GM13976 (cell line): ENCODE measurements at regions not wholly inside any gene's neighbourhood (a gene's known extent, or its start where the extent isn't known, plus 50 kb on each side); places are given as distances from the start of the nearest gene placed in this dataset.

Experiments
- DNase-seq: peaks from one replicate; pipeline ENCODE4 v3.0.0; 2012; ENCODE audit warnings: low spot score
- CTCF ChIP-seq: IDR thresholded peaks from 2 replicates; pipeline ENCODE4 v1.5.1; 2012; ENCODE audit warnings: borderline replicate concordance, mild to moderate bottlenecking; ENCODE audit not compliant: insufficient read depth; ENCODE audit errors: extremely low read depth, missing control alignments, control extremely low read depth
- in situ Hi-C: fragments of 300-500 bp; cut with MboI; formaldehyde crosslinking; loops from one replicate; pipeline ENCODE4 v1.12.0; 2022; ENCODE audit warnings: low sequenced_read_pairs, mixed read lengths, inconsistent platforms; ENCODE audit not compliant: unreplicated experiment

DNA sequence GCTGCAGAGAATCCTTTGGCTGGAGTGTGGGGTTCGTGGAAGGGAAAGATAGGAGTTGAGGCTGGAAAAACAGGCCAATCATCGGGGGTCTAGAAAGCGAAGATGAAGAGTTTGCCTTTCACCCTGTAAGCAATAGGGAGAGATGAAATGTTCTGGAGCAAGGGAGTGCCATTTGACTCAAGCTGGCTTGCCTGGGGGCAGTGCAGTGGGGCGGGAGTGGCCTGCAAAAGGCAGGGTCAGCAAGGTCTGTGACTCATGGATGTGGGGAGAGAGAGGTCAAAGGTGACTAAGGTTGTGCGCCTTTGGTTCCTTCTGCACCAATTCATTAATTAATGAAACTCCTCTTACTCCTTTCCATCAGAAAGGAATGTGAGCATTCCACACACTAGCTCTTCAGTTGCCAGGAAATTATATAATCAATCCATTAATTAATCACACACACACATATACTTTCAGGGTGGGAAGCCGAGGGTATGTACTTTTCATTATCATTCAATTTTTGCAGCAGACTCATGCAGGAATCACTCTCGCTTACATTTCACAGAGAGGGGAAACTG is 227.6 kb downstream of the MYCN start:
- no peak for DNase-seq
- in situ Hi-C loops: no loop called here
- no peak for TF ChIP-seq CTCF

GRCh38 chr2:16167451-16167861 is 227.1 kb downstream of the MYCN start:
- no peak for TF ChIP-seq CTCF
- DNase-seq: no peak
- in situ Hi-C loops: no loop called here

- no peak for DNase-seq
- TF ChIP-seq CTCF: no peak
- in situ Hi-C loops: no loop called here
Observed at GRCh38 chr2:16166327-16166981, 226.1 kb downstream of the MYCN start.

- in situ Hi-C loops: no loop called here
- no peak for DNase-seq
- TF ChIP-seq CTCF: no peak
Observed at GRCh38 chr2:16165518-16166326, 225.4 kb downstream of the MYCN start.

DNA sequence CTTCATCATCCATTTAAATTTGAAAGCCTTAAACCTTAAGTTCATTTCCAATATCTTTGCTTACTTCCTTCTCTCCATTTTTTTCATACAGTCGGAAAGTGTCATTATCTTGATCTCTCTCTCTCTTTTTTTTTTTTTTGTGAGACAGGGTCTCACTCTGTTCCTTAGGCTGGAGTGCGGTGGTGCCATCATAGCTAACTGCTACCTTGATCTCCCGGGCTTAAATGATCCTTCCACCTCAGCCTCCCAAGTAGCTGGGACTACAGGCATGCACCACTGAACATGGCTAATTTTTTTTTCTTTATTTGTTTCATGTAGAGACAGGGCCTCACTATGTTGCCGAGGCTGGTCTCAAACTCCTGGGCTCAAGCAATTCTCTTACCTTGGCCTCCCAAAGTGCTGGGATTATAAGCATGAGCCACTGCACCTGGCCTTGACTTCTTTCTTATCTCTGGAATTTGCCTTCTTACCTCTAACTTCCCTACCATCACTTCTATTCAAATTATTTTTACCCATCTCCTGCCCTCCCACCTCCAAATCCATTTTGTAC is 222.2 kb downstream of the MYCN start:
- no peak for DNase-seq
- in situ Hi-C loops: no loop called here
- TF ChIP-seq CTCF: no peak

- TF ChIP-seq CTCF: no peak
- in situ Hi-C loops: no loop called here
- no peak for DNase-seq
Observed at GRCh38 chr2:16161768-16162490, 221.6 kb downstream of the MYCN start.
